H1 (cell line): ENCODE measurements at regions not wholly inside any gene's neighbourhood (a gene's known extent, or its start where the extent isn't known, plus 50 kb on each side); places are given as distances from the start of the nearest gene placed in this dataset.

Source experiments
- CTCF ChIA-PET: fragments of 300-600 bp; sonication (Branson Sonifier 250); formaldehyde crosslinking; loops from one replicate; lab custom pipeline; 2021; ENCODE audit not compliant: partially characterized antibody; lab: Charles Lee
- POLR2A ChIA-PET: fragments of 300-600 bp; sonication (Branson Sonifier 250); formaldehyde crosslinking; loops from one replicate; lab custom pipeline; 2021; ENCODE audit warnings: inconsistent platforms; ENCODE audit not compliant: partially characterized antibody; lab: Charles Lee
- DNase-seq, 2 experiments: peaks; one replicate each; pipeline versions ENCODE4 v3.0.0 to v3.0.0-alpha.2; 2010 to 2022; ENCODE audit warnings: low spot score in 2 of 2, low read depth in 1 of 2, mixed read lengths in 1 of 2
- FAIRE-seq: peaks from 2 replicates; lab custom pipeline; 2011; peaks lifted over from hg19 to GRCh38; lab: Jason Lieb, UNC
- H2AFZ ChIP-seq: 2 replicates; pipeline ENCODE4 v1.8.1; 2012; ENCODE audit warnings: low read length, inconsistent platforms
- H2AK5ac ChIP-seq: 2 replicates; pipeline ENCODE4 v1.6.1; 2013; ENCODE audit warnings: low read depth, low read length
- H2BK120ac ChIP-seq: replicated peaks from 2 replicates; pipeline ENCODE3; 2013; ENCODE audit warnings: low read depth, low read length, inconsistent platforms
- H2BK12ac ChIP-seq: 2 replicates; pipeline ENCODE4 v1.6.1; 2013; ENCODE audit warnings: low read depth, low read length
- H2BK15ac ChIP-seq: 2 replicates; pipeline ENCODE4 v1.6.1; 2013; ENCODE audit warnings: low read length
- H2BK20ac ChIP-seq: 2 replicates; pipeline ENCODE4 v1.6.1; 2013; ENCODE audit warnings: low read length
- H2BK5ac ChIP-seq: 2 replicates; pipeline ENCODE4 v1.6.1; 2013; ENCODE audit warnings: low read depth, low read length
- H3K14ac ChIP-seq: 2 replicates; pipeline ENCODE4 v1.6.1; 2013; ENCODE audit warnings: inconsistent platforms; ENCODE audit not compliant: insufficient read length
- H3K18ac ChIP-seq: 2 replicates; pipeline ENCODE4 v1.6.1; 2013; ENCODE audit warnings: low read length; ENCODE audit errors: extremely low read depth
- H3K23ac ChIP-seq: 2 replicates; pipeline ENCODE4 v1.6.1; 2013; ENCODE audit warnings: inconsistent platforms; ENCODE audit not compliant: insufficient read length
- H3K23me2 ChIP-seq: 2 replicates; pipeline ENCODE4 v1.6.1; 2013; ENCODE audit warnings: low read depth, low read length
- H3K27ac ChIP-seq: 2 replicates; pipeline ENCODE4 v1.6.1; 2011; ENCODE audit warnings: low read depth, low read length, inconsistent platforms
- H3K27me3 ChIP-seq, 4 experiments: replicated peaks in 1 of 4; 1 replicate in 1 of 4; 2 replicates in 3 of 4; pipeline versions ENCODE4 v1.6.1 to v1.8.1; 2011 to 2013; ENCODE audit warnings: low read length in 3 of 4, mild to moderate bottlenecking in 3 of 4, inconsistent platforms in 2 of 4, mixed read lengths in 2 of 4, moderate library complexity in 1 of 4; ENCODE audit not compliant: control insufficient read depth in 3 of 4, insufficient read depth in 3 of 4; ENCODE audit errors: extremely low read depth in 1 of 4
- H3K36me3 ChIP-seq, 4 experiments: 2 replicates each; pipeline versions ENCODE4 v1.6.1 to v1.8.1; 2011 to 2013; ENCODE audit warnings: mild to moderate bottlenecking in 4 of 4, low read length in 3 of 4, moderate library complexity in 2 of 4, control low read depth in 1 of 4, inconsistent platforms in 1 of 4; ENCODE audit not compliant: insufficient read depth in 4 of 4, control insufficient read depth in 2 of 4
- H3K4ac ChIP-seq: replicated peaks from 2 replicates; pipeline ENCODE3; 2013; ENCODE audit warnings: low read length, low read depth, mixed read lengths, inconsistent platforms; ENCODE audit not compliant: insufficient read length
- H3K4me1 ChIP-seq, 4 experiments: replicated peaks in 1 of 4; 1 replicate in 1 of 4; 2 replicates in 3 of 4; pipeline versions ENCODE4 v1.6.1 to v1.8.1; 2011 to 2013; ENCODE audit warnings: low read length in 3 of 4, inconsistent platforms in 2 of 4, mixed read lengths in 1 of 4; ENCODE audit not compliant: insufficient read depth in 4 of 4, control insufficient read depth in 3 of 4
- H3K4me2 ChIP-seq, 2 experiments: 2 replicates each; pipeline versions ENCODE4 v1.6.1 to v1.8.1; 2011 to 2013; ENCODE audit warnings: low read depth in 2 of 2, low read length in 2 of 2, control low read depth in 1 of 2, inconsistent platforms in 1 of 2, mild to moderate bottlenecking in 1 of 2; ENCODE audit not compliant: insufficient read depth in 1 of 2
- H3K4me3 ChIP-seq, 4 experiments: fragments of 200-600, 300-600 bp in 1 of 4; sonication (generic), shearing (Covaris generic), sonication (Bioruptor Twin) in 1 of 4; 2 replicates each; pipeline versions ENCODE4 v1.5.1 to v1.8.1; 2011 to 2016; ENCODE audit warnings: low read length in 4 of 4, low read depth in 3 of 4, control low read depth in 2 of 4, inconsistent platforms in 2 of 4, mild to moderate bottlenecking in 2 of 4, mixed read lengths in 1 of 4, moderate library complexity in 1 of 4; ENCODE audit not compliant: insufficient read depth in 2 of 4; ENCODE audit errors: extremely low read depth in 1 of 4
- H3K56ac ChIP-seq: replicated peaks from 2 replicates; pipeline ENCODE3; 2013; ENCODE audit warnings: low read depth, mild to moderate bottlenecking, mixed read lengths, low read length, inconsistent platforms; ENCODE audit not compliant: insufficient read length
- H3K79me1 ChIP-seq: 2 replicates; pipeline ENCODE4 v1.6.1; 2013; ENCODE audit warnings: low read depth, low read length, control low read depth
- H3K79me2 ChIP-seq, 2 experiments: 2 replicates each; pipeline versions ENCODE4 v1.6.1 to v1.8.1; 2012 to 2013; ENCODE audit warnings: low read length in 2 of 2, mild to moderate bottlenecking in 2 of 2, inconsistent platforms in 1 of 2; ENCODE audit not compliant: insufficient read depth in 2 of 2, control insufficient read depth in 1 of 2
- H3K9ac ChIP-seq, 4 experiments: replicated peaks in 1 of 4; 1 replicate in 1 of 4; 2 replicates in 3 of 4; pipeline versions ENCODE4 v1.6.1 to v1.8.1; 2011 to 2013; ENCODE audit warnings: low read depth in 3 of 4, low read length in 3 of 4, control low read depth in 2 of 4, mild to moderate bottlenecking in 2 of 4, moderate library complexity in 2 of 4, inconsistent platforms in 1 of 4; ENCODE audit errors: extremely low read depth in 1 of 4
- H3K9me3 ChIP-seq, 2 experiments: 2 replicates each; pipeline versions ENCODE4 v1.6.1 to v1.8.1; 2012 to 2013; ENCODE audit warnings: mild to moderate bottlenecking in 2 of 2, moderate library complexity in 2 of 2, control low read depth in 1 of 2, inconsistent platforms in 1 of 2, low read depth in 1 of 2, low read length in 1 of 2, mixed read lengths in 1 of 2; ENCODE audit not compliant: insufficient read depth in 2 of 2
- H4K20me1 ChIP-seq, 2 experiments: replicated peaks in 1 of 2; 2 replicates each; pipeline versions ENCODE3 to v1.8.1; 2011 to 2013; ENCODE audit warnings: inconsistent platforms in 2 of 2, low read length in 2 of 2, mild to moderate bottlenecking in 1 of 2; ENCODE audit not compliant: insufficient read depth in 2 of 2, control insufficient read depth in 1 of 2
- H4K5ac ChIP-seq: 2 replicates; pipeline ENCODE4 v1.6.1; 2013; ENCODE audit warnings: low read length, low read depth, mixed read lengths, inconsistent platforms; ENCODE audit not compliant: insufficient read length
- H4K8ac ChIP-seq: 2 replicates; pipeline ENCODE4 v1.8.0; 2013; ENCODE audit warnings: mild to moderate bottlenecking, moderate library complexity, low read length, inconsistent platforms; ENCODE audit not compliant: insufficient read depth; ENCODE audit errors: extremely low read depth
- H4K91ac ChIP-seq: replicated peaks from 2 replicates; pipeline ENCODE3; 2013; ENCODE audit warnings: low read length, mixed read lengths, inconsistent platforms; ENCODE audit not compliant: insufficient read length
- GTF2F1 ChIP-seq: IDR thresholded peaks from 2 replicates; pipeline ENCODE4 v1.6.1; 2012; ENCODE audit warnings: low read depth, low read length, improper control_type of control experiment, borderline replicate concordance
- WGBS, 2 experiments: shearing (Covaris generic) in 1 of 2; methylation state at CpG; one replicate each; pipeline versions ENCODE4 v1.1.6 to v1.1.7; 2013 to 2015; ENCODE audit warnings: low lambda C conversion rate in 2 of 2, mixed read lengths in 2 of 2, inconsistent platforms in 1 of 2, low coverage in 1 of 2, missing lambda C conversion rate in 1 of 2; ENCODE audit not compliant: insufficient replicate concordance in 2 of 2, insufficient coverage in 1 of 2, insufficient read length in 1 of 2; ENCODE audit errors: extremely low coverage in 1 of 2, missing lambda C conversion rate in 1 of 2; 5-methylcytosine and 5-hydroxymethylcytosine counted together

- Histone ChIP-seq H3K36me3 (no peaks in the 10 kb centered on the region), H2BK120ac (no peak overlapping the region), H3K18ac (no peak overlapping the region), H4K5ac (no peak overlapping the region), H2AFZ (no peak overlapping the region), H4K91ac (no peak overlapping the region), H3K79me2 (no peaks in the 10 kb centered on the region), H4K20me1 (no peaks in the 10 kb centered on the region), H3K4me3 (no peak overlapping the region), H2BK5ac (no peak overlapping the region), H3K56ac (no peak overlapping the region), H3K27me3 (no peaks in the 10 kb centered on the region), H3K23me2 (no peaks in the 10 kb centered on the region), H2AK5ac (no peak overlapping the region), H3K4me2 (no peak overlapping the region), H2BK20ac (no peak overlapping the region), H3K27ac (no peak overlapping the region), H2BK15ac (no peak overlapping the region), H3K4me1 (no peaks in the 10 kb centered on the region), H3K23ac (no peak overlapping the region), H3K79me1 (no peaks in the 10 kb centered on the region), H3K9me3 (no peaks in the 10 kb centered on the region), H4K8ac (no peak overlapping the region), H2BK12ac (no peak overlapping the region), H3K9ac (no peak overlapping the region), H3K4ac (no peak overlapping the region), H3K14ac (no peak overlapping the region)
- ChIA-PET CTCF (interaction anchor here (0.7 kb wide), 1 partner anchor 1161 kb away, joined by 3 read pairs; no protein-coding TSS in a partner anchor), POLR2A (no interaction called here)
- WGBS, 2 experiments = 96% methylated on average over 9 of the region's 9 CpGs; no CpG with 5 or more reads in 1 of the 2 experiments
- FAIRE-seq = no peak
- DNase-seq = no peak
- TF ChIP-seq GTF2F1 = no peak
These were observed 866.6 kb downstream of the SLC4A3 start for GRCh38 chr2:220493871-220494525.
